ENCODE measurements at regions not wholly inside any gene's neighbourhood (a gene's known extent, or its start where the extent isn't known, plus 50 kb on each side); places are given as distances from the start of the nearest gene placed in this dataset.

DNA sequence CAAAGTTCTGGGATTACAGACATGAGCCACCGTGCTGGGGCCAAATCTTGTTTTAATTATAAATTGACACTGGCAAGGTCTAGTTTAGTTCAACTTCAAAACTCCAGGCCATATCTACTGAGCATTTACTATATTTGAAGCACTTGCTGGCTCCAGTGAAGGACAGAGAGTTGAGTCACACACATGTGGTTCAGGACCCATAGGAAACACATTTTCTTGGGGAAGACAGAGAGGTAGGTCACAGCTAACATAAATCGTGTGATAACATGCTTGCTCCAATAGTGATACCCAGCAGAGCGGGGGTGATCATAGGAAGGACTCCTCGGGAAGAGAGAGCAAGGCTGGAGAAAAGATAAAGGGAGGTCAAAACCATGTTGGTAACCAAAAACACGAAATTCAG lies 170.6 kb upstream of the TSC22D1 start:
- Histone ChIP-seq H3K27me3 (ENCODE audit: control insufficient read depth in 3 of 3, insufficient read depth in 3 of 3, low read depth in 1 of 3, low read length in 3 of 3) (no peaks in the 10 kb centered on the region), H3K23ac (ENCODE audit: low read depth, low read length, poor library complexity) (no peak overlapping the region), H3K18ac (ENCODE audit: low read length) (no peak overlapping the region), H2BK5ac (ENCODE audit: low read length) (no peak overlapping the region), H4K91ac (ENCODE audit: low read depth, low read length, poor library complexity) (no peak overlapping the region), H2AFZ (ENCODE audit: low read length) (no peak overlapping the region), H2BK15ac (ENCODE audit: low read length) (no peak overlapping the region), H3K4ac (ENCODE audit: low read length) (no peak overlapping the region), H3K27ac (replicated peaks; ENCODE audit: low read length) (no peak overlapping the region), H3K9me3 (replicated peaks in 1 of 2; ENCODE audit: control insufficient read depth in 2 of 2, insufficient read depth in 1 of 2, low read depth in 1 of 2, low read length in 2 of 2) (peaks cover 0 to 1% of the 10 kb centered on the region in 2 donors), H2BK120ac (ENCODE audit: low read depth, low read length) (no peak overlapping the region), H3K4me2 (ENCODE audit: insufficient read depth, low read length, poor library complexity, severe bottlenecking) (no peak overlapping the region), H3K9ac (ENCODE audit: low read depth, low read length, poor library complexity) (no peak overlapping the region), H3K4me3 (ENCODE audit: low read length in 2 of 2) (no peak overlapping the region), H3K14ac (ENCODE audit: low read length) (no peak overlapping the region), H4K8ac (ENCODE audit: low read depth, low read length) (no peak overlapping the region), H3K79me1 (ENCODE audit: low read depth, low read length) (no peaks in the 10 kb centered on the region), H2BK12ac (ENCODE audit: low read length) (no peak overlapping the region), H3K4me1 (ENCODE audit: control insufficient read depth in 2 of 2, insufficient read depth in 1 of 2, low read depth in 1 of 2, low read length in 2 of 2) (no peaks in the 10 kb centered on the region), H2AK5ac (ENCODE audit: low read depth, low read length) (no peak overlapping the region), H3K36me3 (replicated peaks in 1 of 2; ENCODE audit: control insufficient read depth in 2 of 2, insufficient read depth in 2 of 2, low read length in 2 of 2) (no peaks in the 10 kb centered on the region)
- no CpG with 5 or more reads among the region's 5 CpGs for WGBS, 2 donors (ENCODE audit: extremely low coverage in 2 of 2, insufficient read length in 2 of 2, insufficient replicate concordance in 1 of 2)
- DNase-seq (ENCODE audit: low spot score) = no peak

DNA sequence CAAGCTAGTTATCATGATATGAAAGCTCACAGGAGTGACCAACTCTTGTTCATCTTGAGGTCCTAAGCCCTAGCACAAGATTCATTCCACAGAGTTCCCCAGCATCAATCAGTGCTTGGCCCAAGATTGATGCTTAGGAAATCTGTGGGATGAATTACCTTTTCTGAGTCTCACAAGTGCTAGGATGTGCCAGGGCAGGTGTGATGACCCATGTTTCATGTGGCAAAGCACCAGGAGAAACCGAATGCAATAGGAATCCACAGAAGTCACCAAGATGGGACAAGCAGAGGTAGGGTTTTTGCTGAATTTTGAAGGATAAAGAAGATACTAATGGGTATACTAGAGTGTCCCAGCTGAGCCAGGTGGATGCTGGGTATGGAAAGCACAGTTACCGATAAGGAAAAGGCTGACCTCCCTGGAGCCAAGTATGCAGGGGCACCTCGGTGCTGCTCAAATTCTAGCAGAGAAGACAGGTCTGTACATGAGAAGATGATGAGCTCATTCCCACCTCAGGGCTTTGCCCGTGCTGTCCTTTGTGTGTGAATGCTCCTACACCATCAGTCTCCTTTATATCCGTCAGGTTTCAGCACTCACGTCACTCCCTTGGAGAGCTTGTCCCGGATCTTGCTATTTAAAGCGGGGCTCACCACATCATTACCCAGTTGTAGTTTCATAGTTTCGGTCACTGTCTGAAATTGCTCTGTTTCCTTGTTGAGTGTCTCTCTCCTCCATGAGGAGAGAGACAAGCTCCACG lies 168.9 kb upstream of the TSC22D1 start:
- peaks cover 0 to 1% of the 10 kb centered on the region in 2 donors for H3K9me3 ChIP-seq (replicated peaks in 1 of 2; ENCODE audit: control insufficient read depth in 2 of 2, insufficient read depth in 1 of 2, low read depth in 1 of 2, low read length in 2 of 2)
- no peaks in the 10 kb centered on the region for H3K4me1 ChIP-seq (ENCODE audit: control insufficient read depth in 2 of 2, insufficient read depth in 1 of 2, low read depth in 1 of 2, low read length in 2 of 2)
- no peak overlapping the region for H3K4me3 ChIP-seq (ENCODE audit: low read length in 2 of 2)
- H3K79me1 ChIP-seq (ENCODE audit: low read depth, low read length) = no peaks in the 10 kb centered on the region
- no peak overlapping the region for H2BK12ac ChIP-seq (ENCODE audit: low read length)
- no peak overlapping the region for H2BK120ac ChIP-seq (ENCODE audit: low read depth, low read length)
- H2BK5ac ChIP-seq (ENCODE audit: low read length) = no peak overlapping the region
- no peak overlapping the region for H3K4me2 ChIP-seq (ENCODE audit: insufficient read depth, low read length, poor library complexity, severe bottlenecking)
- no peak overlapping the region for H4K8ac ChIP-seq (ENCODE audit: low read depth, low read length)
- H3K18ac ChIP-seq (ENCODE audit: low read length) = no peak overlapping the region
- H3K9ac ChIP-seq (ENCODE audit: low read depth, low read length, poor library complexity) = no peak overlapping the region
- H3K36me3 ChIP-seq (replicated peaks in 1 of 2; ENCODE audit: control insufficient read depth in 2 of 2, insufficient read depth in 2 of 2, low read length in 2 of 2) = no peaks in the 10 kb centered on the region
- H3K27ac ChIP-seq (replicated peaks; ENCODE audit: low read length) = no peak overlapping the region
- WGBS, 2 donors (ENCODE audit: extremely low coverage in 2 of 2, insufficient read length in 2 of 2, insufficient replicate concordance in 1 of 2) = no CpG with 5 or more reads among the region's 10 CpGs
- no peak overlapping the region for H3K23ac ChIP-seq (ENCODE audit: low read depth, low read length, poor library complexity)
- H3K4ac ChIP-seq (ENCODE audit: low read length) = no peak overlapping the region
- no peak overlapping the region for H4K91ac ChIP-seq (ENCODE audit: low read depth, low read length, poor library complexity)
- no peak overlapping the region for H3K14ac ChIP-seq (ENCODE audit: low read length)
- no peak for DNase-seq (ENCODE audit: low spot score)
- no peak overlapping the region for H2AK5ac ChIP-seq (ENCODE audit: low read depth, low read length)
- no peak overlapping the region for H2BK15ac ChIP-seq (ENCODE audit: low read length)
- H3K27me3 ChIP-seq (ENCODE audit: control insufficient read depth in 3 of 3, insufficient read depth in 3 of 3, low read depth in 1 of 3, low read length in 3 of 3) = no peaks in the 10 kb centered on the region
- H2AFZ ChIP-seq (ENCODE audit: low read length) = no peak overlapping the region

DNA sequence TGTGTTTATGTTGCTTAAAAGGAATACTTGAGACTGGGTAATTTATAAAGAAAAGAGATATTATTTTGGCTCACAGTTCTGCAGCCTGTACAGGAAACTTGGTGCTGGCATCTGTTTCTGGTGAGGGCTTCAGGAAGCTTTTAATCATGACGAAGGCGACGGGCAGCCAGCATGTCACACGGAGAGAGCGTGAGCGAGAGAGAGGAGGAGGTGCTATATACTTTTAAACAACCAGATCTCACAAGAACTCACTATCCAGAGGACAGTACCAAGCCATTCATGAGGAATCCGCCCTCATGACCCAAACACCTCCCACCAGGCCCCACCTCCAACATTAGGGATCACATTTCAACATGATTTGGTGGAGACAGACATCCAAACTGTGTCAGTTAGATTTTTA lies 163.4 kb upstream of the TSC22D1 start:
- no peak overlapping the region for H3K14ac ChIP-seq (ENCODE audit: low read length)
- DNase-seq (ENCODE audit: low spot score) = no peak
- no peak overlapping the region for H3K4me2 ChIP-seq (ENCODE audit: insufficient read depth, low read length, poor library complexity, severe bottlenecking)
- no peaks in the 10 kb centered on the region for H3K27me3 ChIP-seq (ENCODE audit: control insufficient read depth in 3 of 3, insufficient read depth in 3 of 3, low read depth in 1 of 3, low read length in 3 of 3)
- H3K4me3 ChIP-seq (ENCODE audit: low read length in 2 of 2) = no peak overlapping the region
- H4K8ac ChIP-seq (ENCODE audit: low read depth, low read length) = no peak overlapping the region
- no peak overlapping the region for H2AK5ac ChIP-seq (ENCODE audit: low read depth, low read length)
- no peak overlapping the region for H3K23ac ChIP-seq (ENCODE audit: low read depth, low read length, poor library complexity)
- H3K36me3 ChIP-seq (replicated peaks in 1 of 2; ENCODE audit: control insufficient read depth in 2 of 2, insufficient read depth in 2 of 2, low read length in 2 of 2) = no peaks in the 10 kb centered on the region
- H3K27ac ChIP-seq (replicated peaks; ENCODE audit: low read length) = no peak overlapping the region
- no CpG with 5 or more reads among the region's 7 CpGs for WGBS, 2 donors (ENCODE audit: extremely low coverage in 2 of 2, insufficient read length in 2 of 2, insufficient replicate concordance in 1 of 2)
- no peak overlapping the region for H2BK5ac ChIP-seq (ENCODE audit: low read length)
- H4K91ac ChIP-seq (ENCODE audit: low read depth, low read length, poor library complexity) = no peak overlapping the region
- H2AFZ ChIP-seq (ENCODE audit: low read length) = no peak overlapping the region
- no peak overlapping the region for H2BK120ac ChIP-seq (ENCODE audit: low read depth, low read length)
- no peak overlapping the region for H2BK15ac ChIP-seq (ENCODE audit: low read length)
- no peak overlapping the region for H3K18ac ChIP-seq (ENCODE audit: low read length)
- peaks cover 0 to 2% of the 10 kb centered on the region in 2 donors for H3K4me1 ChIP-seq (ENCODE audit: control insufficient read depth in 2 of 2, insufficient read depth in 1 of 2, low read depth in 1 of 2, low read length in 2 of 2)
- H3K79me1 ChIP-seq (ENCODE audit: low read depth, low read length) = no peaks in the 10 kb centered on the region
- H3K4ac ChIP-seq (ENCODE audit: low read length) = no peak overlapping the region
- no peak overlapping the region for H3K9ac ChIP-seq (ENCODE audit: low read depth, low read length, poor library complexity)
- peaks cover 0 to 1% of the 10 kb centered on the region in 2 donors for H3K9me3 ChIP-seq (replicated peaks in 1 of 2; ENCODE audit: control insufficient read depth in 2 of 2, insufficient read depth in 1 of 2, low read depth in 1 of 2, low read length in 2 of 2)
- no peak overlapping the region for H2BK12ac ChIP-seq (ENCODE audit: low read length)

DNA sequence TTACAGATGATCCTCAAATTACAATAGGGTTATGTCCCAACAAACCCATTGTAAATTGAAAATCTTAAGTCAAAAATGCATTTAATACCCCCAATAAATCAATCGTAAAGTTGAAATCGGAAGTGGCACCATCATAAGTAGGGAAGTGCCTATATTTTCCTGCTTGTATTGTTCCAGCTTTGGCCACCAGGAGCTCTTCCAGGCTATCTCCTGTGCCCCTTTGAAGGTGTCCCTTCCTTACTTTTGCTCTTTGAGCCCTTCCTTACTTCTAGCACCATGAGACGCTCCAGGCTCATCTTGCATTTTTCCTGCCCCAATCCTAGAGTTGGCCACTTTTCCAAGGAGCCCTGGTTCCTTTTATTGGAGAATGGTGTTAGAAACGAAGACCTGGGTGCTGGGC lies 163.0 kb upstream of the TSC22D1 start:
- no peak overlapping the region for H2BK120ac ChIP-seq (ENCODE audit: low read depth, low read length)
- H4K91ac ChIP-seq (ENCODE audit: low read depth, low read length, poor library complexity) = no peak overlapping the region
- H2AK5ac ChIP-seq (ENCODE audit: low read depth, low read length) = no peak overlapping the region
- no peak overlapping the region for H3K23ac ChIP-seq (ENCODE audit: low read depth, low read length, poor library complexity)
- H3K4me2 ChIP-seq (ENCODE audit: insufficient read depth, low read length, poor library complexity, severe bottlenecking) = no peak overlapping the region
- H3K14ac ChIP-seq (ENCODE audit: low read length) = no peak overlapping the region
- no peaks in the 10 kb centered on the region for H3K79me1 ChIP-seq (ENCODE audit: low read depth, low read length)
- H3K9ac ChIP-seq (ENCODE audit: low read depth, low read length, poor library complexity) = no peak overlapping the region
- no peak overlapping the region for H3K27ac ChIP-seq (replicated peaks; ENCODE audit: low read length)
- no CpG with 5 or more reads among the region's 4 CpGs for WGBS, 2 donors (ENCODE audit: extremely low coverage in 2 of 2, insufficient read length in 2 of 2, insufficient replicate concordance in 1 of 2)
- no peak overlapping the region for H2BK5ac ChIP-seq (ENCODE audit: low read length)
- no peak overlapping the region for H2AFZ ChIP-seq (ENCODE audit: low read length)
- no peak for DNase-seq (ENCODE audit: low spot score)
- H2BK15ac ChIP-seq (ENCODE audit: low read length) = no peak overlapping the region
- no peaks in the 10 kb centered on the region for H3K36me3 ChIP-seq (replicated peaks in 1 of 2; ENCODE audit: control insufficient read depth in 2 of 2, insufficient read depth in 2 of 2, low read length in 2 of 2)
- no peak overlapping the region for H2BK12ac ChIP-seq (ENCODE audit: low read length)
- H3K18ac ChIP-seq (ENCODE audit: low read length) = no peak overlapping the region
- no peak overlapping the region for H4K8ac ChIP-seq (ENCODE audit: low read depth, low read length)
- no peak overlapping the region for H3K4ac ChIP-seq (ENCODE audit: low read length)
- no peak overlapping the region for H3K4me3 ChIP-seq (ENCODE audit: low read length in 2 of 2)
- H3K27me3 ChIP-seq (ENCODE audit: control insufficient read depth in 3 of 3, insufficient read depth in 3 of 3, low read depth in 1 of 3, low read length in 3 of 3) = no peaks in the 10 kb centered on the region
- peaks cover 0 to 1% of the 10 kb centered on the region in 2 donors for H3K9me3 ChIP-seq (replicated peaks in 1 of 2; ENCODE audit: control insufficient read depth in 2 of 2, insufficient read depth in 1 of 2, low read depth in 1 of 2, low read length in 2 of 2)
- H3K4me1 ChIP-seq (ENCODE audit: control insufficient read depth in 2 of 2, insufficient read depth in 1 of 2, low read depth in 1 of 2, low read length in 2 of 2) = peaks cover 0 to 2% of the 10 kb centered on the region in 2 donors
